Activated naive CD4-positive, alpha-beta T cell treated with anti-CD3 and anti-CD28 coated beads, Interleukin-2, amount 50 U/mL, for 24 hours (primary cell): ENCODE measurements at regions not wholly inside any gene's neighbourhood (a gene's known extent, or its start where the extent isn't known, plus 50 kb on each side); places are given as distances from the start of the nearest gene placed in this dataset.

Experiments used
- H3K27ac Mint-ChIP-seq: one replicate; pipeline ENCODE4 v1.8.0; 2021; ENCODE audit warnings: mild to moderate bottlenecking, mixed read lengths
- H3K27me3 Mint-ChIP-seq: one replicate; pipeline ENCODE4 v1.8.0; 2021; ENCODE audit warnings: mixed read lengths
- H3K36me3 Mint-ChIP-seq: one replicate; pipeline ENCODE4 v1.8.0; 2021; ENCODE audit warnings: mixed read lengths
- H3K4me1 Mint-ChIP-seq: one replicate; pipeline ENCODE4 v1.8.0; 2021; ENCODE audit warnings: mixed read lengths
- H3K4me3 Mint-ChIP-seq: one replicate; pipeline ENCODE4 v1.8.0; 2021; ENCODE audit warnings: mild to moderate bottlenecking, mixed read lengths
- H3K9me3 Mint-ChIP-seq: one replicate; pipeline ENCODE4 v1.8.0; 2021; ENCODE audit warnings: mixed read lengths

- Mint-ChIP-seq H3K4me3 (no peak overlapping the region), H3K36me3 (no peaks in the 10 kb centered on the region), H3K27me3 (no peaks in the 10 kb centered on the region), H3K27ac (no peak overlapping the region), H3K4me1 (no peaks in the 10 kb centered on the region), H3K9me3 (peaks cover 5% of the 10 kb centered on the region)
These were observed 55.2 kb downstream of the IRX2 start for GRCh38 chr5:2696156-2696807.

DNA sequence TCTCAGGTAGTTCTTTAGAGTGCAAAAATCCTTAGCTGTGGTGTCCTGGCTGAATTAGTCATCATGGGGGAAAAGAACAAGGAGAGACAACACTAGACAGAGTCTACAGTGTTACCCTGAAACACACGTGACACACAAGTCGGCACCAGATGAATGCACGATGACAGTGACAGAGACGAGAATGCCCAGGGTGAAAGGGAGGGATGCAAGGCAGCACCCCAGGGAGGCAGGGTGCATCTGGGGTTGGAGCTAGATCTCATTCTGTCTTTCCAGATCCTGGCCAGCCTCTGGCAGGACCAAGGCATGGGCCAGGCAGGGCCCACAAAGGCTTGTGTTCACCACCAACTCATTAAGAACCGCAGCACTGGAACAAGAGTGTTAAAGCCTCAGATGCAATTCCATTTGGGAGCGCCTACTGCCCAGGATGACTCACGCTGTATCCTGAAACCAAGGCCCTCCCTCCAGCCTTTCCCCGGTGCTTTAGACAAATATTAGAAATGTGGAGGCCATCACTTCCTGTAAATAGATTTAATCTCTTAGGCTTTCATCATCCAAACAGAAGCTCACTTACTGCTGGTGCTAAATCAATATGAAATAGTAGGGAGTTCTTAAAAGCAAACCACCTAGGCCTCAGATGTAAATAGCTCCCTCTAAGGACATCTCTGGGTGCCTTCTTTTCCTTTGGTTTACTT, 56.1 kb downstream of the IRX2 start:
- Mint-ChIP-seq H3K4me3 (no peak overlapping the region), H3K36me3 (no peaks in the 10 kb centered on the region), H3K27ac (no peak overlapping the region), H3K27me3 (no peaks in the 10 kb centered on the region), H3K4me1 (no peaks in the 10 kb centered on the region), H3K9me3 (peaks cover 5% of the 10 kb centered on the region)

DNA sequence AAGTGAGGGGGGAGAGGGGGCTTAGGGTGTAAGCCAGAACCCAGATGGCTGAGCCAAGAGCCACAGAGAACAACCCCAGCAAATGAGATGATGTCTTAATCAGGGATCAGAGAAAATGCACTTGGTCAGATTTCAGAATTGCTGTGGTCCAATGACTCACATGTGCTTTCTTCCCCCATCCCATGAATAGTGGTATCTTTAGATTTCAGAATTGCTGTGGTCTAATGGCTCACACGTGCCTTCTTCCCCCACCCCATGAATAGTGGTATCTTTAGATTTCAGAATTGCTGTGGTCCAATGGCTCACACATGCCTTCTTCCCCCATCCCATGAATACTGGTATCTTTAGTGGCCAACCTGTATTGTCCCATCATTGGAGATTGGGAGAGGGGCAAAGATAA, 59.9 kb downstream of the IRX2 start:
- no peaks in the 10 kb centered on the region for H3K4me1 Mint-ChIP-seq
- H3K4me3 Mint-ChIP-seq: no peak overlapping the region
- no peaks in the 10 kb centered on the region for H3K27me3 Mint-ChIP-seq
- peaks cover 10% of the 10 kb centered on the region for H3K9me3 Mint-ChIP-seq
- H3K36me3 Mint-ChIP-seq: no peaks in the 10 kb centered on the region
- no peak overlapping the region for H3K27ac Mint-ChIP-seq

- H3K4me1 Mint-ChIP-seq: no peaks in the 10 kb centered on the region
- H3K27me3 Mint-ChIP-seq: no peaks in the 10 kb centered on the region
- no peak overlapping the region for H3K27ac Mint-ChIP-seq
- H3K4me3 Mint-ChIP-seq: no peak overlapping the region
- H3K9me3 Mint-ChIP-seq: peaks cover 5% of the 10 kb centered on the region
- H3K36me3 Mint-ChIP-seq: no peaks in the 10 kb centered on the region
These were observed 61.2 kb downstream of the IRX2 start for GRCh38 chr5:2690293-2690692.

DNA sequence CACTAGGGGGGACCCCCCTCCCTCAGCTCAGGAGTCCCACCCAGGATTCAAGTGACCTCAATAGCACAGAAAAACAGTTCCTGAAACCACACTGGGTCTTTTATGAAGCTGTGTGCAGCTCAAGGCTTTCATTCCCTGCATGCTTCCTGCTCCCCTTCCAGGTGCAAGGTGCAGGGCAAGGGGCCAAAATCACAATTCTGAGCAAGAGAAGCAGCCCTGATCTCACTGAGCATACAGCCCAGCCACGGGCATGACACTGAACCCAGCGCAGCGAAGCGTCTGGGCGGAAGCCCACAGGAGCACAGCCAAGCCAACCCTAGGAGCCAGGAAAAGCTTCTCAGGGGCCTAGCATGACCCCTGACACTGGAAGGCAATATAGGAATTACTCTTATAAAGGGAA, 62.9 kb downstream of the IRX2 start:
- H3K36me3 Mint-ChIP-seq: no peaks in the 10 kb centered on the region
- no peaks in the 10 kb centered on the region for H3K4me1 Mint-ChIP-seq
- H3K27me3 Mint-ChIP-seq: no peaks in the 10 kb centered on the region
- H3K27ac Mint-ChIP-seq: no peak overlapping the region
- H3K9me3 Mint-ChIP-seq: peaks cover 10% of the 10 kb centered on the region
- H3K4me3 Mint-ChIP-seq: no peak overlapping the region

DNA sequence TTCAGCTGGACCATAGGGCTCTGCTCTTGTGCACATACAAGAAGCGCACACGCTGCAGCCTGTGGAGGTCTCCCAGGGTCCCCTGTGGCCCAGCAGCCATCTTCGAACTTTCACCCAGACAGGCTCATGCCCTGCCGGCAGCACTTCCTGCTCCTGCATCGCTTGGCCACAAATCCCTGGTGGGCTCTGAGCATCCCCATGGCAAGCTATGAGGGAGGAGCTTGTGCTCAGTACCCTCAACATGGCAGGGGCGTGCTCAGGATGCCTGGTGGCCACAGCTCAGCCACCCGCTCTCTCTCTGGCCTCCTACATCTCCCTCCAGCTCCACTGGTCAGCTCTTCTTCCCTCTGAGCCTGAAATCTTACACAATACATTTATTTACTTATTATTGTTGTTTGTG, 63.7 kb downstream of the IRX2 start:
- Mint-ChIP-seq H3K4me3 (no peak overlapping the region), H3K36me3 (no peaks in the 10 kb centered on the region), H3K27ac (no peak overlapping the region), H3K9me3 (peaks cover 10% of the 10 kb centered on the region), H3K4me1 (no peaks in the 10 kb centered on the region), H3K27me3 (no peaks in the 10 kb centered on the region)

- H3K27me3 Mint-ChIP-seq: no peaks in the 10 kb centered on the region
- peaks cover 10% of the 10 kb centered on the region for H3K9me3 Mint-ChIP-seq
- H3K27ac Mint-ChIP-seq: no peak overlapping the region
- H3K36me3 Mint-ChIP-seq: no peaks in the 10 kb centered on the region
- H3K4me1 Mint-ChIP-seq: no peaks in the 10 kb centered on the region
- no peak overlapping the region for H3K4me3 Mint-ChIP-seq
These were observed 65.0 kb downstream of the IRX2 start for GRCh38 chr5:2686321-2687124.

DNA sequence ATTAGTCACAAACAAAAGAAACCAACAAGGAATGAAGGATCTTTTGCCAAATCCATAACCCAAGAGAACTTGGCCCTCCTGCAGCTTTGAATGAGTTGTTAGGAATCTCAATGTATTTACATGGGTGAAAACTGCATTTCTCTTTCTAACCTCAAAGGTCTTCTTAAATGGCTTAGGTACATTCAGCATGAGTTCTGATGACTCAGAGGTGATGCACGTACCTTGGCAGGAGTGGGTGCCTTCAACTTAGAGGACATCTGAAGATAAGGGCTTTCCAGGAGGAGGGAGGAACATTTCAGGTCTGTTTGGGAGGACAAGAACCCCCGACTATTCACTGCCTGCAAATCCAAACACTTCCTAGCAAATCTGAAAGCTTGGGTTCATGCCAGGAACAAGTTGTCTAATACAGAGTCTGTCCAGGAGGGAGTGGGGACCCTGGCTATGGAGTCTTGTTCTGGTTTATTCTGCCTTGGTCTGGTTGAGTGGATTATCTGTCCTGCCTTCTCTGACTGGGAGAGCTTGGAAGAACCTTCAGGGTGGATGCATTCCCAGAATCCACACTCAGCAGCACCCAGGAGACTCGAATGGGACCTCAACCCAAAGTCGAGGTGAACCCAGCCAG, 65.7 kb downstream of the IRX2 start:
- no peaks in the 10 kb centered on the region for H3K36me3 Mint-ChIP-seq
- no peaks in the 10 kb centered on the region for H3K4me1 Mint-ChIP-seq
- H3K27ac Mint-ChIP-seq: no peak overlapping the region
- H3K27me3 Mint-ChIP-seq: no peaks in the 10 kb centered on the region
- H3K4me3 Mint-ChIP-seq: no peak overlapping the region
- peaks cover 10% of the 10 kb centered on the region for H3K9me3 Mint-ChIP-seq

DNA sequence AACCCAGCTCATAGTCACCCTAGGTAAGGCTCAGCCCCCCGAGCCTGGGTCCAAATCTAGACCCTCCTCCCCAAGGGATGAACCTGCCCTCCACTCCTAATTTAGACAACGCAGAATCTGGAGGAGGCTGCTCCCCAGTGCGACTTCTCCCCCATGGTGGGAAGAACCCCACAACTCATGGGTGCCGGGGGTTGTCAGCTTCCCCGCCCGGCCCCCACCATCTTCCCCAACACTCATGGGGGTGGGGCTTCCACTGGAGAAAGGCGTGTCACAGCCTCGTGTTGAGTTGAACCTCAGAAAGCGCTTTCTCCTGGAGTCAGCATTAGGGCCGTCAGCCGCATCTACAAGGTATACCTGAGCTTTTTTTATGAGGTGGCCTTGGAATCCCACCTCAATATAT, 66.9 kb downstream of the IRX2 start:
- Mint-ChIP-seq H3K27ac (no peak overlapping the region), H3K4me1 (no peaks in the 10 kb centered on the region), H3K4me3 (no peak overlapping the region), H3K27me3 (no peaks in the 10 kb centered on the region), H3K9me3 (peaks cover 10% of the 10 kb centered on the region), H3K36me3 (no peaks in the 10 kb centered on the region)

GRCh38 chr5:2683720-2684119, 67.8 kb downstream of the IRX2 start:
- Mint-ChIP-seq H3K9me3 (peaks cover 10% of the 10 kb centered on the region), H3K27me3 (no peaks in the 10 kb centered on the region), H3K4me1 (no peaks in the 10 kb centered on the region), H3K27ac (no peak overlapping the region), H3K4me3 (no peak overlapping the region), H3K36me3 (no peaks in the 10 kb centered on the region)

- no peak overlapping the region for H3K27ac Mint-ChIP-seq
- H3K36me3 Mint-ChIP-seq: no peaks in the 10 kb centered on the region
- H3K4me3 Mint-ChIP-seq: no peak overlapping the region
- peaks cover 5% of the 10 kb centered on the region for H3K9me3 Mint-ChIP-seq
- no peaks in the 10 kb centered on the region for H3K4me1 Mint-ChIP-seq
- no peaks in the 10 kb centered on the region for H3K27me3 Mint-ChIP-seq
These were observed 70.0 kb downstream of the IRX2 start for GRCh38 chr5:2681476-2681875.

GRCh38 chr5:2680979-2681378, 70.5 kb downstream of the IRX2 start:
- Mint-ChIP-seq H3K4me1 (no peaks in the 10 kb centered on the region), H3K9me3 (peaks cover 9% of the 10 kb centered on the region), H3K27ac (no peak overlapping the region), H3K27me3 (no peaks in the 10 kb centered on the region), H3K36me3 (no peaks in the 10 kb centered on the region), H3K4me3 (no peak overlapping the region)

- Mint-ChIP-seq H3K4me3 (no peak overlapping the region), H3K27me3 (no peaks in the 10 kb centered on the region), H3K9me3 (peaks cover 5% of the 10 kb centered on the region), H3K4me1 (no peaks in the 10 kb centered on the region), H3K36me3 (no peaks in the 10 kb centered on the region), H3K27ac (no peak overlapping the region)
These were observed 73.8 kb downstream of the IRX2 start for GRCh38 chr5:2677689-2678088.

DNA sequence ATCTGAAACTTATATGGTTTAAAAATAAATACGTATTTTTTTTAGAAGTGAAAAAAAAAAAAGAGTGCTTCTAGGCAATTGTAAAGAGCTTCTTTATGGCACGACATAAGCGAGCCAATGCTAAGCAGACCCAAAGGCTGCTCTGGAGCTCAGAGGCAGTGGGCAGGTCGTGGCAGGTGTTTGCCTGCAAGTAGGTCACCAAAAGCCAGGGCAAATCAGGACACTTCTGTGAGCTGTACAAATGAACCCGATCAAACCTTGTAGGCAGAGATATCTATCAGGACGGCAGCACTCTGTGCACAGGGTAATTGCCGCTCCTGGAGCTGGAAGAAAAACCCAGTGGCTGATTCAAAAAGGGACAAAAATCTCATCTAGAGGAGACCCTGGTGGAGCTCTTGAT, 75.9 kb downstream of the IRX2 start:
- Mint-ChIP-seq H3K4me3 (no peak overlapping the region), H3K36me3 (no peaks in the 10 kb centered on the region), H3K27me3 (no peaks in the 10 kb centered on the region), H3K4me1 (no peaks in the 10 kb centered on the region), H3K9me3 (peaks cover 5% of the 10 kb centered on the region), H3K27ac (no peak overlapping the region)

- no peak overlapping the region for H3K27ac Mint-ChIP-seq
- no peaks in the 10 kb centered on the region for H3K36me3 Mint-ChIP-seq
- no peak overlapping the region for H3K4me3 Mint-ChIP-seq
- no peaks in the 10 kb centered on the region for H3K4me1 Mint-ChIP-seq
- peaks cover 5% of the 10 kb centered on the region for H3K9me3 Mint-ChIP-seq
- no peaks in the 10 kb centered on the region for H3K27me3 Mint-ChIP-seq
These were observed 77.0 kb downstream of the IRX2 start for GRCh38 chr5:2674456-2674855.

DNA sequence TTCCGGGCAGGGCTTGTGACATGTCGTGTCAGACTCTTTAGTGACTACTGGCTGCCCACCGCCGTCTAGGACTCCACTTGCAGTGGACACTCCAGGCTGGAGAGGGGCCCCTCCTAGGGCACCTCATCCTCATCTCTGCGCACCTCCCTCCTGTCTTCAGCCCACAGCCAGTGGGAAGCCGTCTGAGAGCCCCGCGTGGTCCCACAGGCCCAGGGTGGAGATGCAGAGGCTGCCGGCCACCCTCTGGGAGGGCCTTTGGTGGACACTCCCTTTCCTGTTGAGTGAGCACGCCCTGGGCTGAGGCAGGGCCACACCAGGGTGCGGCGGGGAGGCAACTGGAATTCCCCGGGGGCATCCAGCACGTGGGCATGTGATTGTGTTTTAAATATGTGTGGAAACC, 80.5 kb downstream of the IRX2 start:
- no peaks in the 10 kb centered on the region for H3K27me3 Mint-ChIP-seq
- peaks cover under 1% of the 10 kb centered on the region for H3K9me3 Mint-ChIP-seq
- H3K27ac Mint-ChIP-seq: no peak overlapping the region
- H3K4me1 Mint-ChIP-seq: no peaks in the 10 kb centered on the region
- no peaks in the 10 kb centered on the region for H3K36me3 Mint-ChIP-seq
- no peak overlapping the region for H3K4me3 Mint-ChIP-seq
